HG03045 (cell line): ENCODE measurements at regions not wholly inside any gene's neighbourhood (a gene's known extent, or its start where the extent isn't known, plus 50 kb on each side); places are given as distances from the start of the nearest gene placed in this dataset.
"Not testable (repeated sequence)": the region's sequence is repeated elsewhere in the genome, so short reads cannot be mapped to it uniquely, and the experiment has no call there.

ENCODE experiments used
- ATAC-seq: cut with Tn5 transposase; IDR thresholded peaks from one replicate; pipeline ENCODE4 v1.9.1; 2021; ENCODE audit warnings: mild to moderate bottlenecking, moderate library complexity; ENCODE audit not compliant: unreplicated experiment

DNA sequence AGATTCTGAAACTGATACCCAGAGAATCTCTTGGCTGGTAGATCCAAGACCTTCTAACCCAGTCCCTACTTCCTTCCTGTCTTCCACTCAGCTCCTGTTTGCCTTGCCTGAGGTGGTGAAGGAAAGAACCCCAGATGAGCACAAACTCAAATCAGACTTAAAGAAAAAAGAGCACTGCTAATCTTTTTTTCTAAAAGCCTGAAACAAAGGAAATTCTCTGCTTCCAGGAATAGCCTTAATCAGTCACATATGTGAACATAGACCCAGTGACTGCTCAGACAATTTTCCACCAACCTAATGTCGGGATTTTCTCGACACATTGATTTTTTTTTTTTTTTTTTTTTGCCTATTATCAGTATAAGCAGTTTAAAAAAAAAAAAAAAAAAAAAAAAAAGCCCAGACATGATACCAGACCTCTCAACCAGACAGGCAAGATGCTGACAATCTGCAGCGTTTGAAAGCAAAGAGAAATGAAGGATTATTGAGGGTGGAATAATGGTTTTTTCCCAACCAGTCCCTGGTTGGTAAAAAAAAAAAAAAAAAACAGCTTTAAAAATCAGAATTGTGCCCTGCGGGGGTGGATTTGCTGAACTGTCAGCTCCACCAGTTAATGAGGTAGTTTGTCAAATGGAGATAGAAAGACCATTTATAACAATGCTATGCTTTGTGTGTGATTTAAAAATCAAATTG lies 256.8 kb upstream of the RARB start:
- ATAC-seq, result no peak

DNA sequence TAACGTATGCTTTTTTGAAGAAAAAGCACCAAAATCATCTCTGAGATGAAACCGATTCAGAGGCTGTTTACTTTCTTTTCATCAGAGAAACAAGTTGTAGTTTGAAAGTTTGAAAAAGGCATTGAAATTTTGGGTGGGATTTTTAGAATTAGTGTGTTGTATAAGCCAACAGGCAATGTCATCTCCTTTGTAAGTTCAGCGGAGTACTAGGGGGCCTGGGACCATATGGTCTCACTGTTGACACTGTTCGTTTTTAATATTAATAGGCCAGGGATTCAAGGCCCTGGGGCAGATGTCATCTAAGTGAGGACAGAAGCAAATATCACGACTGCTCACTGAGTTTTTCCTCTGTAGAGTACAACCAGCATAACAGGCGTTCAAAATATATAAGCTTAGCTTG lies 256.2 kb upstream of the RARB start:
- no peak for ATAC-seq

DNA sequence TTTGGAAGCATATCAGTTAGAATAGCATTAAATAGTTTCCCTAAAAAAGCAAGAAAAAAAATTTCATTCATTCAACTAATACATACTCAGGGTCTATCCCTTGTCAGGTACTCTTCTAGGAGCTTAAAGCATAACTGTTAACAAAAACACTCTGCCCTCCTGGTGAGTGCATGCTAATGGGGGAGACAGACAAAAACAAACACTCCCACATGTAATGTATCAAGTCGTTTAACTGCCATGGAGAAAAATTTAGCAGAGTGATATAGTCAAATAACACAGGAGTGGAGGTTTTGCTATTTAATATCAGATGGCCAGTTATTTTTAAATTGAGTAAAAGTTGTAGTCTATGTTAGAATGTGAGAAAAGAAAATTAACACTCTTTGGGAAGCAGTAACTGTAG lies 254.5 kb upstream of the RARB start:
- ATAC-seq, result no peak

DNA sequence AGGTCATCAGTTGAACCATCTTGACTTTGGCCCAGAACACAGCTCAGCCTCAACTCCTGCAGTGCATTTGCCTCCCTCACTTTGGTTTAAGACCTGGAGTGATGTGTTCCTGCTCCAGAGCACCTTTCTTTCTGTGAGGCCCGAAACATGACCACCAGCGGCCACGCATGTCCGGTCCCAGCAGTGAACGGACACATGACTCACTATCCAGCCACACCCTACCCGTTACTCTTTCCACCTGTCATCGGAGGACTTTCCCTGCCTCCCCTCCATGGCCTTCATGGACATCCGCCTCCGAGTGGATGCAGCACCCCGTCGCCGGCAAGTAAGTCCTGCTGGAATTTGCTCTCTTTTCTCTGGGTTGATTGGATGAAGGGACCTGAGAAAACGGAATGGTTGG lies 253.8 kb upstream of the RARB start:
- ATAC-seq, result no peak

DNA sequence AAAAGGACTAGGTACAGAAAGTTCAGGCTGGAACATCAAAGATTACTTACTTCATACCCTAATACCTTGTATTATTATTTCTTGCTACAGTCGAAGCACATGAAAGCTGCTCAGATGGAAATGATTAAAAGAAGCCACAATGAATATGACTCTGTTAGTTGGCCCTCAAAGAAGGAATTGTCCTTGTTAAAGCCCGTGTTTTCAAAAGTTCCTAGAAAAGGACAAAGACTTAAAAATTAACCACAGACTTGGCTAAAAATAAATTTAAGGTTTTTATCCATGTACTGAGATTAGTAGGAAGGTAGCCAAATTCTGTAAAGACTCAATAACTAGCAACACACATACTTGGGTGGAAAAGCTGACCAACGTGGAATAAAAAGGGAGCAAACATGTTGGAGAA lies 251.0 kb upstream of the RARB start:
- ATAC-seq, result no peak

DNA sequence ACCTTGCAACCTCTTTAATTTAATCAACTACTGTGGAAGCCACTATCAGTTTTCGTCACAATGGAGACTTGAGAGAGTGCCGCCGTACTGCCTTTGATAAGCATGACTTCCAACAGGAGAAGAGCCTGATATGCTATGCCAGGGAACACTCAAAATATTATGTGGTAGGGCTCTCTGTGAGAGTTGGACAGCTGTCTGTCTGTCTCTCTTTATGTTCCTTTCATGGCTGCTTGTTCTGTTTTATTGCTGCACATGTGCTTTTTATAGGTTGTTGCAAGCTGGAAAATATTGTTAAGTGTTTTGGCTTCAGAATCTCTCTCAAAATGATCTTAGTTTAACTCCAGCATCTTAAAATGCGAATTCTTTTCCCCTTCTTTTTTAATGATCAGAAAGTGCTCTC lies 249.4 kb upstream of the RARB start:
- ATAC-seq, result no peak

DNA sequence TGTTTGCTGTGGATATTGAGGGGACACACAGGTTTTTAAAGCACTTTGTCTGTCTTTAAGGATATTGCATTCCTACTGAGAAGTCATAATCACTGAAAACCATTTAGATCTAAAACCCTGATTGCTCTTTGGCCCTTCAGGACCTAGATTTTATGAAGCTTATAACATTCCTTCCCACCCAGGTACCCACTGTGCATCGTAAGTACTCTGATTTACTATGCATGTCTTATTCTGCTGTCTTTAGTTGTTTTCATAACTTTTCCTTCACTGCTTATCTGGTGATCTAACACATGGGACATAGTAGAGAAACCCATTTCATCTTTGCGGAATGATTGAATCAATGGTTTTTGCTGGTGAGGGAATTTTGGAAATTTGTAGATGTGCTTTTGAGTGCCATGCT lies 247.0 kb upstream of the RARB start:
- no peak for ATAC-seq

DNA sequence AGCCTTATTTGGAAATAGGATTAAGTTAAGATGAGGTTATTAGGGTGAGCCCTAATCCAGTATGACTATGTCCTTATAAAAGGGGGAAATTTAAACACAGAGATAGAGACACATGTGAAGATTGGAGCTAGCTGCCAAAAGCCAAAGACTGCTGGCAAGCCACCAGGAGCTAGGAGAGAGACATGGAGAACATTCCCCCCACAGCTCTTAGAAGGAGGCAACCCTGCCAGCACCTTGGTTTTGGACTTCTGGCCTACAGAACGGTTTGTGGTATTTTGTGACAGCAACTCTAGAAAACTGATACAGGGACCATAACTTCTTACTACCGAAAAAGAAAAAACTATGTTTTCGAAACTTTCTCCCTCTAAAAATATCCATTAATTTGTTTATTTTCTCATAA lies 245.3 kb upstream of the RARB start:
- no peak for ATAC-seq

DNA sequence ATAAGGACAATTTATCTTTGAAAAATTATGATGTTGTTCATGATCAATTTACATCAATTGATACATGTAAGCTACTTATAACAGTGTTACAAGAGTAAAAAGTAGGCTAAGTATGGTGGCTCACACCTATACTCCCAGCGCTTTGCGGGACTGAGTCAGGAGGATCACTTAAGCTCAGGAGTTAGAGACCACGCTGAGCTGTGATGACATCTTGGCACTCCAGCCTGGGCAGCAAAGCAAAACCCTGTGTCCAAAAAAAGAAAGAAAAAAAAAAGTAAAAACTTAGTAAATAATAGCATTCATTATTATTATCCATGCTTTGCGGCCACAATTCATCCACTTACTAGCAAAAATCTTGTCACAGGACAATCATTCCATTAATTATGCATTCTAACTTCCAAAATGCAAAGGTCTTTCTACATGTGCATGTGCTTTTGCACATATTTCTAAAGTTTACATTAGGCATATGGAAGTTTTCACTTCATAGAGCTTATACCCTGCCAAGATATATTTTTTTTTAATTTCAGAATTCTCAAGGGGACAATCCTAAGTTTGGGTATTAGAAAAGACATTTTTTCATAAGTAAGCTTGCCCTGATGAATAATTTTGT lies 243.3 kb upstream of the RARB start:
- ATAC-seq, result no peak

DNA sequence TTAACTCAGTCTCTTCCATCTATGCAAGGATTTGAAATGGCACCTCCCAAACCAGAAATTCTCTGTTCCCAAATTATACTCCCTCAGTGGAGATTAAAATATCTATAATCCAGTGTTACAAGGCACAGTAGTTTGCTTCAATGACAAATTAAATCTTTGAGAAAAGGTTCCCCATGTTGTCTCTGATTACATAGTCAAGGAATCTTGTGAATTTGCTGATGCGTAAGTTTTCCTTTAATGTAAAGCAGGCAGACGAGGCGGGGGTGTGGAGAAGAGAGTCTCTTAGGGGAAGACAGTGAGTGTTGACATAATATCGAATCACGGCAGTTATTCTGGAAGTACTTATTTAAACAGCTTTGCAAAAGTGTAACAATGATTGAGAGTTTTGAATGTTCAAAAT lies 236.4 kb upstream of the RARB start:
- no peak for ATAC-seq

DNA sequence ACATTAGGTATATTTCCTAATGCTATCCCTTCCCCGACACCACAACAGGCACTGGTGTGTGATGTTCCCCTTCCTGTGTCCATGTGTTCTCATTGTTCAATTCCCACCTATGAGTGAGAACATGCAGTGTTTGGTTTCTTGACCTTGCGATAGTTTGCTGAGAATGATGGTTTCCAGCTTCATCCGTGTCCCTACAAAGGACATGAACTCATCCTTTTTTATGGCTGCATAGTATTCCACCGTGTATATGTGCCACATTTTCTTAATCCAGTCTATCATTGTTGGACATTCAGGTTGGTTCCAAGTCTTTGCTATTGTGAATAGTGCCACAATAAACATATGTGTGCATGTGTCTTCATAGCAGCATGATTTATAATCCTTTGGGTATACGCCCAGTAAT lies 228.5 kb upstream of the RARB start:
- not testable (repeated sequence) for ATAC-seq

DNA sequence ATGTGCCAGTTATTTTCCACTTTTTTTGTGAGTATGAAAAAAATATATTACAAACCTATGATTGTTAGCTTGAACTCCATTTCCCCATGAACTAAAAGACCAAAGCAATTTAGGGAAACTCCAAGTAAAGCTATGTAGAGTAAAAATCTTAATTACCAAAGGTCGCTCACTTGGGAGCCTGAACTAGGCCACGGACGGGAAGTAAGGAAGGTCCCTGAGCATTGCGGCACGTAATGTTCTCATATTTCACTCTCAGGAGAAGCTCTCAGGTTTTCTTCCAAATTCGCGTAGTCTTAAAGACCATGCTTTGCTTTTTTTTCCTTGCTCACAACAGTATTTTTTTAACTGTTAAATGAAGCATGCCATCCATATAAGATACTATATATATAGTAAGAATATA lies 215.3 kb upstream of the RARB start:
- ATAC-seq, result no peak

DNA sequence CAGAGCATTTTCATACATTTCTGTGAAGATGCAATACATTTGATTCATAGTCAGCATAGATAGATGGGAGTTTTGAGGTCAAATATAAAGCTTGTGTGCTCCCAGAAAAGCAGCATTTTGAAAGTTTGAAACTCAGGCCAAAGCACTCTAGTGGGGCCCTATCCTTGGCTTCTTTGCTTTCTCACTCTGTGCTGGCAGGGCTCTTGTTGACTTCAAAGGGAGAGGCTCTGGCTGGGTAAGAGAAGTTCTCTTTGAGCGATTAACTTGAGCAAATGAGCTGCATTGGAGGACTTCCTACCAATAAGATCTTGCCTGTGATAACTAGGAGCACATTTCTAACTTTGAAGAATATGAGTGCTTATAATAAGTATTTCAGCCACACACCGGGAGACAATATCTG lies 214.0 kb upstream of the RARB start:
- ATAC-seq, result no peak

DNA sequence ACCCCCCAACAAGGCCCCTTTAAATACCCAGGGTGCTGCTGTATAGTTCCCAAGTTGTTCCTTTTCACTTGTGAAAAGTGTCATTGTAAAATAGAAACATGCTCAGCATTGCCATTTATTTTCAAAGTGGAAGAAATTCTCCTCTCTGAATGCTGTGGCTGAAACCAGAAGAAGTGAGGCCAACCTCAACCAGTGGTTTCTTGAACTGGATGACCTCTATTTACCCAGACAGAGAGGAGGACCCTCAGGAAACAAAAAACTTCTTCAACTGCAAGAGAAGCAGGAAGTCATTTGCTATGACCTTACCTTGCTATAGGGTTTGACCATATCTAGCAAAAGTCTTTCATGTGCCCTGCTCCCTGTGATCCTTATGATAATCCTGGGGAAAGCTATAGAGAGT lies 209.7 kb upstream of the RARB start:
- ATAC-seq, result no peak

DNA sequence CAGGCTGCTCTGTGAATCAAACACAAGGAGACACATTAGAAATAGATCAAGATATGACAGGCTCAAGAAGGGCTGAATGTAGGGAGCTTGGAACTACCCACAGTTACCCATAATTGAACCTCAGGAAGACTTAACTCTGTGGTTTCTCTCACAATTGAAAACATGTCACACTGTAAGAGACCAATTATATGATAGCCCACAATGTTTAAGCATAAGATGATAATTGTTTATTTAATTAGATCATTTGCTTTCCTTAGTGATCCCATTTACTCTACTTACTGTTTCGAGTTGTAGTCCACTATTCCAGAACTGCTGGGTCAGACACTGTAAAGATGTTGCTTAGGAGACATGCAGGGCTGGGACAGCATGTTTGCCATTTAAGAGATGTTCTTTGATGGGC lies 201.3 kb upstream of the RARB start:
- no peak for ATAC-seq

DNA sequence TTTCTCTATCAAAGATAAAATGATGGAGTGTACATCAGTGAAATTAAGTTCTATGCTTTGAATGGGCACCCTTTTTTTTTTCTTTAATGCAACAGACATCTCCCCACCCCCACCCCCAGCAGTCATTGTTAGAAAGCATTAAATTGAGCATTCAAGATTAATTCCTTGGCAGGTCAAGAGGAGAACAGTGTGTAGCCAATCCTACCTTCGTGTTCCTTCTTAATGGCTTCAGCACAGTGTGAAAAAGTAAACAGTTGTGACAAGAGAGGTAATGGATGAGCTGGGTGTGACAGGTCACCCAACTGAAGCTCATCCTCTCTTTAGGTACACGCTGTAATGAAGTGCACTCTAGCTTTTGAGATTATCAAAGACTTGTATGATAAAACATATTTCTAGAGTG lies 198.5 kb upstream of the RARB start:
- no peak for ATAC-seq

DNA sequence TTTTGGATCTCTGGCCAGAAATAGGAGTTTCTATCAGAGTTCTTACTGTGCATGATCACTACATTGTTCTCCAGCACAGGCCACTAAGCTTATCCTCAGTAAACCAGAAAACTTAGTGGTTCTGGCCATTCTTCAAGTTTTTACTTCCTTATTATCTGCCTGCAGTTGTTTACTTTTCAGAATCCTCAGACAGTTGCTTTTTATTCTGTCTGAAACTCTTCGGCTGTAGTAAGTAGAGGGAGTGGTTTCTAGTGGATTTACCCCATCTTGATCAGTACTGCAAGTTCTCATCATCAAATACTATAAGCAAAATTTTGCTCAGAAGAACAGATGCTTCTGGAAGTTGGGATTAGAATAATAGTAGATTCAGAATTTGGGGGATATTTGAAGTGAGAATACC lies 193.0 kb upstream of the RARB start:
- no peak for ATAC-seq

DNA sequence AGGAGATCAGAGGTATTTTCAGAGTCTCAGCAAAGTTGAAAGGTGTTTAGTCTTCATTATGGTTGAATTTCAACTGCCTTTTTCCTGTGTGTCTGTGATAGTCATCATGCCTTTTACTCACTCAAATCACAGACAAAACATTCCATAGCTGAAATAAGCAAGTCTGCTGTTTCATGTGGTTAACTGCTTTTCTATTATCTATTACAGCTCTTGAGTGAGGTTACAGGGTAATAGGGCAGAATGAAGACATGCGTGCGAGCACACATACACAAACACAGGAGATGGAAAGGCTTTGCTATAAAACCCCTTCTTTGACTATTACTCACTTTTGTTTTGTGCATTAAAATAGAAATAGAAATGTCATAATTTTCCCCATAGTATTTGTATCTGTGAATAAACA lies 192.6 kb upstream of the RARB start:
- ATAC-seq, result no peak

DNA sequence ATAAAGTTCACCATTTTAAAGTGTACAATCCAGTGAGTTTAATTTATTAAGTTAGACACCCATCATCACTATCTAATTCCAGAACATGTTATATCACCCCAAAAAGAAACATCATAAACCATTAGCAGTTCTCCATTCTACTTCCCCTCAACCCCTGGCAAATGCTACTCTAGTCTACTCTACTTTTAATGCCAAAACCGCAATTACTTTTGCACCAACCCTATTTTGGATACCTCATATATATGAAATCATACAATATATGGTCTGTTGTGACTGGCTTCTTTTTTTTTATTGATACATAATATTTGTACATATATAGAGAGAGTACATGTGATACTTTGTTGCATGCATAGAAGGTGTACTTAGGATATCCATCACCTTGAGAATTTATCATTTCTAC lies 190.5 kb upstream of the RARB start:
- ATAC-seq, result no peak

DNA sequence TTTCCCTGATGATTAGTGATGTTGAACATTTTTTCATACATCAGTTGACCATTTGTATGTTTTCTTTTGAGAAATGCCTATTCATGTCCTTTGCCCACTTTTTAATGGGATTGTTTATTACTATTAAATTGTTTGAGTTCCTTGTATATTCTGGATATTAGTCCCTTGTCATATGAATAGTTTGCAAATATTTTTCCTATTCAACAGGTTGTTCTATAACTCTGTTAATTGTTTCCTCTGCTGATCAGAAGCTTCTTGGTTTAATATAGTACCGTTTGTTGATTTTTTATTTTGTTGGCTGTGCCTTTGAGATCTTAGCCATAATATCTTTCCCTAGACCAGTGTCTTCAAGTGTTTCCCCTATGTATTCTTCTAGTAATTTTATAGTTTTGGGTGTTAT lies 189.0 kb upstream of the RARB start:
- no peak for ATAC-seq

DNA sequence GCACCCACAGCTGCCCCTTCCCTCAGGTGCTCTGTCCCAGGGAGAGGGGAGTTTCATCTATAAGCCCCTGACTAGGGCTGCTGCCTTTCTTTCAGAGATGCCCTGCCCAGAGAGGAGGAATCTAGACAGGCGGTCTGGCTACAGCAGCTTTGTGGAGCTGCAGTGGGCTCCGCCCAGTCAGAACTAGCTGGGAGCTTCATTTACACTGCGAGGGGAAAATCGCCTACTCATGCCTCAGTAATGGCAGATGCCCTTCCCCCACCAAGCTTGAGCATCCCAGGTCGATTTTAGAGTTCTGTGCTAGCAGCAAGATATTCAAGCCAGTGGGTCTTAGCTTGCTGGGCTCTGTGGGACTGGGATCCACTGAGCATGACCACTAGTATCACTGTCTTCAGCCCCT lies 181.2 kb upstream of the RARB start:
- no peak for ATAC-seq

DNA sequence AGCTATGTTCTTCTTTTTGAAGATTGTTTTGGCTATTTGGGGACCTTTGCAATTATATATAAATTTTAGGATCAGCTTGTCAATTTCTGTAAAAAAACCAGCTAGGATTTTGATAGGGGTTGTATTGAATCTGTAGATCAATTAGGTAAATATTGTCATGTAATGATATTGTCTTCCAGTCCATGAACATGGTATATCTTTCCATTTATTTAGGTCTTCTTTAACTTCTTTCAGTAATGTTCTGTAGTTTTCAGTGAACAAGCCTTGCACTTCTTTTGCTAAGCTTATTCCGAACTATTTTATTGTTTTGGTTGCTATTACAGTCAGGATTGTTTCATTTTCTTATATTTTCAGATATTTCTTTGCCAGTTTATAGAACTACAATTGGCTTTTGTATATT lies 175.8 kb upstream of the RARB start:
- no peak for ATAC-seq

DNA sequence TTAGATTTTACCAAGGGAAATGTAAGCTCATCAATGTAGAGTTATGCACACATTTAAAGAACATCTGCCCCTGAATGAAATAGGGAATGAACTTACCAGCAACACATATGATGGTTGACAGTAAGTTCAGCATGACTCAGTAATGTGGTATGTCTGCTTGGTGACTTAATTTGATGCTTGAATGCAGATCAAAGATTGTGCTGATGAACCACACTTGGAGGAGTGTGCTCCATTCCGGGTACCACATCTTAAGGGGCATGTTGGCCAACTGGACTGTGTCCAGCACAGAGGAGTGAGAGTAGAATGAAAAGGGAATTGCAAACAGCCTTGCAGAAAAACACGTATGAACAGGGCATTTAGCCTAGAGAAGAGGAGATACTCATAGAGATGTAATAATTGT lies 171.0 kb upstream of the RARB start:
- no peak for ATAC-seq
